ENCODE measurements at regions not wholly inside any gene's neighbourhood (a gene's known extent, or its start where the extent isn't known, plus 50 kb on each side); places are given as distances from the start of the nearest gene placed in this dataset.

- DNase-seq (ENCODE audit: low read depth) = no peak
Measured at GRCh38 chr18:39863916-39864315, 2091.1 kb upstream of the PIK3C3 start.

DNA sequence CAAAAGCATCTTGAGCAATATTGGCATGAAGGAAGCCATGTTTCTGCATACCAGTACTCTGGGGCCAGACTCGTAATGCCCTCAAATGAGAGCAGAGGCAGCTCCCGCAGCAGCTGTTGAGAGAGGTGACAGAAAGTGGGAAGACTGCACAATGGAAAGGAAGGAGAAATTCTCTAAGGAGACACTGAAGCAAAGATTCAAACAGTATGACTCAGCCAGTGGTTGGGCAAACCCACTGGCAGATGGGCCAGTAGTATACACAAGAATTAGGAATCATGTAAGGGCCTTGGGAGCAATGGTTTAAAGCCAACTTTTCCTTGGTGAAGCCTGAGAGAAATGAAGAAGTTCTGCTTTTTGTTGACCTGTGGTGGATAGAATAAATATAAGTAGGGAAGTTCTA is 2092.7 kb upstream of the PIK3C3 start:
- DNase-seq (ENCODE audit: low read depth) = no peak

GRCh38 chr18:39854291-39854690 is 2100.7 kb upstream of the PIK3C3 start:
- DNase-seq (ENCODE audit: low read depth) = no peak

- no peak for DNase-seq (ENCODE audit: low read depth)
Measured at GRCh38 chr18:39846265-39846664, 2108.8 kb upstream of the PIK3C3 start.

DNA sequence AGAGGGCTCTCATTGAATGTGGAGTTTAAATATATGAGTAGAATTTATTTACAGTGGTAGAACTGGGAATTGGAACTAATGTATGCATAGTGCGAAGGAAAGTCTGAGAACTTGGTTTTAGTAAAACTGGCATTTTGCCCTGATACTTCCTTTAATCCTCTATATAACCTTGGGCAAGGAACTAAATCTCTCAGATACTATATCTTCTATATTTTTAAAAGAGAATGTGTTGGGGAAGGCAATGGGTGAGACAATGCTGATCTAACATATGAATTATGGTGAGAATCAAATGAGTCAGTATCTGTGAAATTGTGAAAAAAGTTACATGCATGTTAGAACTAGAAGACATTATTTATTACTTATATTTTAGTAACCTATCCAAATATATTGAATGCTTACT is 2109.4 kb upstream of the PIK3C3 start:
- DNase-seq (ENCODE audit: low read depth) = no peak

GRCh38 chr18:39845106-39845505 is 2109.9 kb upstream of the PIK3C3 start:
- DNase-seq (ENCODE audit: low read depth) = no peak

GRCh38 chr18:39843546-39843945 is 2111.5 kb upstream of the PIK3C3 start:
- no peak for DNase-seq (ENCODE audit: low read depth)

DNA sequence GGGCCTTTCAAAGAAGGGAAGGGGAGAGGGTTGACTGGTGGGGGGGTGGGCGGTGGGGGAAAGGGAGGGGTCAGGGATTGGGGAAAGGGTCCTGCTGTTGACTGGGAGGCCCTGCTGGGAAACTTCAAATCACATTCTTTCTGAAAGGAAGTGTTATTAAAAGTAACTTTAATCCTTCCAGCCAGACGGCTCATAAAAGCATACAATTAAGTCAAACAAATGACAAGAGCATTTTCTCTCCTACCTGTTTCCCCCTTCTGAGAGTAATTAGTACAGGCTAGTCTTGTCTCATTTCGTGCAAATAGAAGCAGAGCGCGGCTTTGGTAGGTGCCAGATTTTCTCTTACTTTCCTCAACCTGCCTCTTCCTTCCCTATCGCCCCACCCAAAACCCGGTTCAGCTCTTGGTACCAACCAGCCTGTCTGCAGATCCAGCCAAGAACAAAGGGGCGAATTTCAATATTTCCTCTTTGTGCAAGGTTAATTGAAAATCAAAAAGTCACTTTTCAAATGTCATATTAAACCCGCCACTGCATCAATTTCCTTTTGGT is 2112.6 kb upstream of the PIK3C3 start:
- no peak for DNase-seq (ENCODE audit: low read depth)

DNA sequence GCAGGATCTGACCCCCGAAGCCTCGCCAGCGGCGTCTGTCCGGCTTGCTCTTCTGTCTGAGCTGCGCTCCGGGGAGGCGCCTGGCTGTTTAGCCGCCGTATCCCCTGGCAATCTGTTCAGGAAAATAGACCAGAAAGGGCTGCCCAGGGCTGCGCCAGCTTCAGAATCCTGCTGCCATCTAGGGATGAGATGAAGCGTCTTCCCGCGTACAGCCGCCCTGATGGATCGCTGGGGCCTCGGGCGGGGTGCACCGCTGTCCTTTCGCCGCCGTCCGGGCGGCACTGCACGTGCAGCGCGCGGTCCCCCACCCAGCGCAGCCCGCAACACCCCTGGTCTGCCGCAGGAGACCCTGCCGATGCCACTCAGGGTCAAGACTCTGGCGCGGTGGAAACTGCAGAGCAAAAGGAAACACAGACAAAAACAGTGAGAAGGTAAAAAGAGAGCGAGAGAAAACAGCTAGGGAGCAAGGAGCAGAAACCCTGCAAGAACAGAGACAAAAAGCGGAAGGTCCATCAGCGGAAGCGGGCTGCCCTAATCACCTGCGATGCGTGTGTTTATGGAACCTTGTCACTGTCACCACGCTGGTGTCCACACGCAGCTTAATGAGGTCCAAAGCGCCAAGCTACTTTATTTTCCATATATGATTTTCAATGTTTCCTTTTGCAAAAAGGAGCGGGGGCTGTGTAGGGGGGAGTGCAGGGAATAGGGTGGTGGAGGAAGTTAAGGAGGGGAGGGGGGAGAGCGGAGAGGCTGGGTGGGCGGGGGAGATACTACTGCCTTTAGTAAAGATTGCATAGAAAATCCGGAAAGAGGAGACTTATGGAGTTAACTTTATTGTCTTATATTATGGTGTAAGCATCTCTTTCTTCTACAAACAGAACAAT is 2113.3 kb upstream of the PIK3C3 start:
- no peak for DNase-seq (ENCODE audit: low read depth)

DNA sequence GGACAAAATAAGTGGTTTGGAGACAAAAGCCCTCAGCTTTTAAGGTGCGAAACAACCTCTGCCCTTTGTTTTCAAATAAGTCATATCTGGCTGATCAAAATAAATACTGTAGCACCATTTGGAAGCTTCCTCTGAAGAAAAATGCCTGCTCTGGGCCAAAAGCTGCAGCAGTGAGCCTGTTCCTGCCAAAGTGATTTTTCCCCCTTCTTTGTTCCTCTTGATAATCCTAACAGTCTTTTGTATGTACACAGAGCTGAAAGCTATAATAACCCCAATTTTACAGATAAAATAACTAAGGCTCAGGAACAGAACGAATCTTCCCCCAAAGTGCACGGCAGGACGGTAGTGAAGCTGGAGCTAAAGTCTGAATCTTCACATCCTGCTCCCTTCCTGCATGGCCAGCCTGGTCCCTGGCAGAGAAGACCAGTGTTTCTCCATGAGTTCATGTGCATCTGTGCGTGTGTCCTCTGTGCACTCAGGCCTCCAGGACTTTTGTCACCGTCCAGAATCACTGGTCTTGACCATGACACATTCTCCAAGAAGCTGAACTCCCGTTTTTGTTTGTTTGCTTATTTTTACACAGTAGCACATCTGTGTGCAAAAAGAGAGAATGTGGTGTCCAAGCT is 2114.1 kb upstream of the PIK3C3 start:
- no peak for DNase-seq (ENCODE audit: low read depth)

- no peak for DNase-seq (ENCODE audit: low read depth)
Measured at GRCh38 chr18:39840406-39840805, 2114.6 kb upstream of the PIK3C3 start.

DNA sequence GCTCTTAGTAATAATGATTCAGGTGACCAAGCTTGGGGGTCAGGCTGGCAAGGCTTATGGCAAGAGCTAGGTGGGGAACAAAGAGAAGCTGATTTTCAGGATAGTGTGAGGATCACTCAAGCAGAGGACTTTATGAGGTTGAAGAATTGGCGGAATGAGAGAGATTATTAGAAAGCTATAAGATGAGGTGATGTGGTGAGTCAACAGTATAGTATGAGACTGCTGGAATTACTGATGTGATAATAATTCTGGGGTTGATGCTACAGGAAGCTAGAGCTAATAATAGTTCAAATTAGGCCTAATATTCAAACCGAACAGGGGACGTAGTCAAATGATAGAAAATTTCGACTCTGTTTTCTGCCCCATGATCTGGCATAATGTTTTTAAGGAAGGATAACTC is 2115.3 kb upstream of the PIK3C3 start:
- no peak for DNase-seq (ENCODE audit: low read depth)

GRCh38 chr18:39838831-39839230 is 2116.2 kb upstream of the PIK3C3 start:
- no peak for DNase-seq (ENCODE audit: low read depth)

- no peak for DNase-seq (ENCODE audit: low read depth)
Measured at GRCh38 chr18:39835303-39836030, 2119.6 kb upstream of the PIK3C3 start.

- no peak for DNase-seq (ENCODE audit: low read depth)
Measured at GRCh38 chr18:39834636-39835035, 2120.4 kb upstream of the PIK3C3 start.

GRCh38 chr18:39825485-39826150 is 2129.4 kb upstream of the PIK3C3 start:
- no peak for DNase-seq (ENCODE audit: low read depth)

DNA sequence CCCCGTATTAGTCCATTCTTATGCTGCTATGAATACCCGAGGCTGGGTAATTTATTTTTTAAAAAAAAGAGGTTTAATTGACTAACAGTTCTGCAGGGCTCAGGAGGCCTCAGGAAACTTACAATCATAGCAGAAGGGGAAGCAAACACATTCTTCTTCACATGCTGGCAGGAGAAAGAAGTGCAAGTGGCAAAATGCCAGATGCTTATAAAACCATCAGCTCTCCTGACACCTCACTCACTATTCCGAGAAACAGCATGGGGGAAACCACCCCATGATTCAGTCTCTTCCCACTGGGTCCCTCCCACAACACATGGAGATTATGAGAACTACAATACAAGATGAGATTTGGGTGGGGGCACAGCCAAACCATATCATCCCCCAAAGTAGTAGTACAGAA is 2148.5 kb upstream of the PIK3C3 start:
- DNase-seq (ENCODE audit: low read depth) = no peak

DNA sequence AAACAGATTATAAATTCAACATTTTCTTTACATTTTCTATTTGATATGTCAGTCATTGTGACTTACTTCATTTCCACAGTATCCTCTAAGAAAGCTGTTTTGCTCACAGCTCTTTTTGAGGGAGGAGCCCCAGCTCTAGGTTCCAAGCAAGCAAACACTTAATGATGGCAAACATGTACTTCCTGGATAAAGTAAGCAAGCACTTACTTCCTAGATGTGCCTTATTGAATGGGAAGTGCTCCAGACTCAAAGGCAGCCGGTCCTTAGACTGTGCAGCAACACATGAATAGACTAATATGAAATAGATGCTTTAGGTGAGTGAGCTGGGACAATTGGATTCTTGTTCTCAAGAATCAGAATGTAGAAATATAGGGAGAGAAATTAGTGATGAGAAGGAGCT is 2149.8 kb upstream of the PIK3C3 start:
- no peak for DNase-seq (ENCODE audit: low read depth)

GRCh38 chr18:39802648-39803229 is 2152.3 kb upstream of the PIK3C3 start:
- no peak for DNase-seq (ENCODE audit: low read depth)

- DNase-seq (ENCODE audit: low read depth) = no peak
Measured at GRCh38 chr18:39801848-39802247, 2153.2 kb upstream of the PIK3C3 start.

GRCh38 chr18:39801010-39801409 is 2154.0 kb upstream of the PIK3C3 start:
- no peak for DNase-seq (ENCODE audit: low read depth)

DNA sequence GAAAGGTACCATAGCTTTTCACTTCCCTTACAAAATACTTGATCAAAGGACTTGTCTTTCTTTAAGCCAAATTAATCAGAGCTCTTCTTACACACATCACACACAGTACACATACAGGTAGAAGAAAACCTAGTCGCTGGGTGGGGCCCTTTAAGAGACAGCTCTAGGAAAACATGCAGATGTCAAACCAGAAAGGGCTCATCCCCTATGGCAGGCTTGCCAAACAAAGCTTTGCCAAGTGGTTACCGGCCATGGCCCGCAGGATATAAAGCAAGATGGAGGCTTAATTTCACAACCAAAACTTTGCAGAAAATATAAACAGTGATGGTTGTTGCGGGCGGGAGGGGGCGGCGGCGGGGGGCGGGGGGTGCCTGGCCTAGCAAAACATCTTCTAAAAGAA is 2156.0 kb upstream of the PIK3C3 start:
- DNase-seq (ENCODE audit: low read depth) = no peak
